Astrocyte (in vitro differentiated cells and primary cell): ENCODE measurements at regions not wholly inside any gene's neighbourhood (a gene's known extent, or its start where the extent isn't known, plus 50 kb on each side); places are given as distances from the start of the nearest gene placed in this dataset.

ENCODE experiments used
- DNase-seq: peaks from one replicate; pipeline ENCODE4 v3.0.0-alpha.2; 2010; ENCODE audit warnings: low read depth
- FAIRE-seq: peaks from 2 replicates; lab custom pipeline; 2011; peaks lifted over from hg19 to GRCh38; lab: Jason Lieb, UNC
- H2AFZ ChIP-seq: 2 replicates; pipeline ENCODE4 v1.6.0; 2012; ENCODE audit warnings: low read depth, low read length, inconsistent platforms
- H3K27ac ChIP-seq: 2 replicates; pipeline ENCODE4 v1.5.1; 2011; ENCODE audit warnings: low read depth, low read length, inconsistent platforms
- H3K27me3 ChIP-seq: 2 replicates; pipeline ENCODE4 v1.6.0; 2011; ENCODE audit warnings: low read length, inconsistent platforms; ENCODE audit not compliant: insufficient read depth
- H3K36me3 ChIP-seq: 2 replicates; pipeline ENCODE4 v1.5.1; 2011; ENCODE audit warnings: low read length, inconsistent platforms; ENCODE audit not compliant: insufficient read depth
- H3K4me1 ChIP-seq: 2 replicates; pipeline ENCODE4 v1.5.1; 2011; ENCODE audit warnings: low read length, inconsistent platforms; ENCODE audit not compliant: insufficient read depth
- H3K4me2 ChIP-seq: 2 replicates; pipeline ENCODE4 v1.6.0; 2012; ENCODE audit warnings: low read length, inconsistent platforms
- H3K4me3 ChIP-seq: 2 replicates; pipeline ENCODE4 v1.5.1; 2011; ENCODE audit warnings: low read depth, mild to moderate bottlenecking, low read length, inconsistent platforms; ENCODE audit not compliant: insufficient read depth
- H3K79me2 ChIP-seq: 2 replicates; pipeline ENCODE4 v1.6.0; 2012; ENCODE audit warnings: mild to moderate bottlenecking, low read length, inconsistent platforms; ENCODE audit not compliant: insufficient read depth
- H3K9ac ChIP-seq: 2 replicates; pipeline ENCODE4 v1.6.0; 2012; ENCODE audit warnings: mild to moderate bottlenecking, low read length, inconsistent platforms
- H3K9me3 ChIP-seq: 2 replicates; pipeline ENCODE4 v1.5.1; 2012; ENCODE audit warnings: low read depth, mild to moderate bottlenecking, low read length, inconsistent platforms; ENCODE audit not compliant: insufficient read depth
- H4K20me1 ChIP-seq: 2 replicates; pipeline ENCODE4 v1.6.0; 2012; ENCODE audit warnings: low read length, inconsistent platforms; ENCODE audit not compliant: insufficient read depth
- H3K27ac Mint-ChIP-seq: one replicate; pipeline ENCODE4 v1.8.0; 2021; ENCODE audit warnings: mild to moderate bottlenecking, mixed read lengths; ENCODE audit not compliant: unreplicated experiment
- H3K27me3 Mint-ChIP-seq: one replicate; pipeline ENCODE4 v1.8.0; 2021; ENCODE audit warnings: low read depth, mixed read lengths; ENCODE audit not compliant: unreplicated experiment
- H3K36me3 Mint-ChIP-seq: one replicate; pipeline ENCODE4 v1.8.0; 2021; ENCODE audit warnings: low read depth, mixed read lengths; ENCODE audit not compliant: unreplicated experiment
- H3K4me1 Mint-ChIP-seq: one replicate; pipeline ENCODE4 v1.8.0; 2021; ENCODE audit warnings: low read depth, mixed read lengths; ENCODE audit not compliant: unreplicated experiment
- H3K4me3 Mint-ChIP-seq: one replicate; pipeline ENCODE4 v1.8.0; 2021; ENCODE audit warnings: mild to moderate bottlenecking, moderate library complexity, mixed read lengths; ENCODE audit not compliant: unreplicated experiment
- H3K9me3 Mint-ChIP-seq: one replicate; pipeline ENCODE4 v1.8.0; 2021; ENCODE audit warnings: mild to moderate bottlenecking, mixed read lengths; ENCODE audit not compliant: unreplicated experiment
- EZH2 ChIP-seq: IDR thresholded peaks from 2 replicates; pipeline ENCODE4 v1.6.1; 2012; ENCODE audit warnings: mild to moderate bottlenecking, low read length, inconsistent platforms; ENCODE audit not compliant: insufficient read depth
- TF ChIP-seq, protein P1 (sequence below): IDR thresholded peaks from 2 replicates; pipeline ENCODE4 v1.5.1; 2011; ENCODE audit warnings: low read depth, mild to moderate bottlenecking, inconsistent platforms, low read length, moderate library complexity; ENCODE audit not compliant: insufficient read depth

DNA sequence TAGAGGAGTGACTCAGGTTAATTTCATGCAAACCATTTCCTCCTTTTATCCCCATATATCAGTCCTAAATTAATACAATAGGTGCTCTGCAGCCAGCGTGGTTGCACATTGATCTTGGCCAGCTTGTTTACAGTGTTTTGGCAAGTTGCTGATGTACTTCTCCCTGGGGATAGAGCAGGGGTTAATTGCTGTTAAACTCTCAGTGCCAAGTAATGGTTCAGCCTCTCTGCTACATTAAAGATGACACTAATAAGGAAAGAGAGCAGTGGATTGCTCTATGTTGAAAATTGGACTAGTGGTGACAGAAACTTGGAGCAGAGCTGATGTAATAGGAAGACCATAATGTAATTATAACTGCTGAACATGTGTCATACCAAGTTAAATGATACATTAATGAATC, 717.5 kb downstream of the RERGL start:
- FAIRE-seq (no peak), DNase-seq (no peak)
- Histone ChIP-seq H3K4me2 (no peak overlapping the region), H3K27me3 (no peaks in the 10 kb centered on the region), H3K79me2 (no peaks in the 10 kb centered on the region), H3K9me3 (no peaks in the 10 kb centered on the region), H3K4me1 (no peaks in the 10 kb centered on the region), H2AFZ (no peak overlapping the region), H3K36me3 (no peaks in the 10 kb centered on the region), H3K27ac (no peak overlapping the region), H3K9ac (no peak overlapping the region), H4K20me1 (no peaks in the 10 kb centered on the region), H3K4me3 (no peak overlapping the region)
- no peak for TF ChIP-seq EZH2
- TF ChIP-seq, protein P1, sequence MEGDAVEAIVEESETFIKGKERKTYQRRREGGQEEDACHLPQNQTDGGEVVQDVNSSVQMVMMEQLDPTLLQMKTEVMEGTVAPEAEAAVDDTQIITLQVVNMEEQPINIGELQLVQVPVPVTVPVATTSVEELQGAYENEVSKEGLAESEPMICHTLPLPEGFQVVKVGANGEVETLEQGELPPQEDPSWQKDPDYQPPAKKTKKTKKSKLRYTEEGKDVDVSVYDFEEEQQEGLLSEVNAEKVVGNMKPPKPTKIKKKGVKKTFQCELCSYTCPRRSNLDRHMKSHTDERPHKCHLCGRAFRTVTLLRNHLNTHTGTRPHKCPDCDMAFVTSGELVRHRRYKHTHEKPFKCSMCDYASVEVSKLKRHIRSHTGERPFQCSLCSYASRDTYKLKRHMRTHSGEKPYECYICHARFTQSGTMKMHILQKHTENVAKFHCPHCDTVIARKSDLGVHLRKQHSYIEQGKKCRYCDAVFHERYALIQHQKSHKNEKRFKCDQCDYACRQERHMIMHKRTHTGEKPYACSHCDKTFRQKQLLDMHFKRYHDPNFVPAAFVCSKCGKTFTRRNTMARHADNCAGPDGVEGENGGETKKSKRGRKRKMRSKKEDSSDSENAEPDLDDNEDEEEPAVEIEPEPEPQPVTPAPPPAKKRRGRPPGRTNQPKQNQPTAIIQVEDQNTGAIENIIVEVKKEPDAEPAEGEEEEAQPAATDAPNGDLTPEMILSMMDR = no peak
- peaks cover 10% of the 10 kb centered on the region for H3K4me1 Mint-ChIP-seq
- no peaks in the 10 kb centered on the region for H3K36me3 Mint-ChIP-seq
- H3K4me3 Mint-ChIP-seq = no peak overlapping the region
- no peaks in the 10 kb centered on the region for H3K9me3 Mint-ChIP-seq
- H3K27me3 Mint-ChIP-seq = no peaks in the 10 kb centered on the region
- no peak overlapping the region for H3K27ac Mint-ChIP-seq

DNA sequence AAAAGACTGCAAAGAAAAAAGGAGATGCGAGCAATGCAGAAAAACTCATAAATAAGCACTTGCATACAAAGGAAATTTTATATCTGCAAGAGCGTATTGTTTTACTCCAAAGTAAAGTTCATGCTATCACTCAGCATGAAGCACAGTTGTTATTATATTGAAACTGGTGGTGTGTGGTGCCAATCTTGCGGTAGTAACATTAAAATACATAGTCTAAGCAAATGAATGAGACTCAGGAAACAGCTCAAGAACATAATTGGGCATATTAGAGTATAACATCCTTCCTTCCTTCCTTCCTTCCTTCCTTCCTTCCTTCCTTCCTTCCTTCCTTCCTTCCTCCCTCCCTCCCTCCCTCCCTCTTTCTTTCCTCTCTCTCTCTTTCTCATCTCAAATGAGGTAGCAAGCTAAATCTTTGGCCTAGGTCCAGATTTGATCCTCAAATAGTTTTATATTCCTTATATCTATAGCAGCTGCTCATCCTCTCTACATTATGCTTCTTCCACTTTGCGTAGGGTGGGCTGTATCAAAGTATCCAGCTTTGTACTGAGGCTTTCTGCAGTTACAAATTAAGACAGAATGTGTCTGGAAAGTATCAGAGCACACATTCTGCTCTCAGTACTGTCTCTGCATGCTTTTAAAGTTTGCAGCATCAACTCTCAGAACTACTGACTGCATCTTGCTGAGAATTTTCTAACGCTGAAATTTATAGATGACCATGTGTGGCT, 718.3 kb downstream of the RERGL start:
- no peaks in the 10 kb centered on the region for H3K27me3 Mint-ChIP-seq
- no peak overlapping the region for H3K27ac Mint-ChIP-seq
- no peaks in the 10 kb centered on the region for H3K9me3 Mint-ChIP-seq
- H3K27me3 ChIP-seq = no peaks in the 10 kb centered on the region
- no peak for TF ChIP-seq EZH2
- TF ChIP-seq, protein P1 = no peak
- no peaks in the 10 kb centered on the region for H3K36me3 Mint-ChIP-seq
- H4K20me1 ChIP-seq = no peaks in the 10 kb centered on the region
- no peaks in the 10 kb centered on the region for H3K36me3 ChIP-seq
- H3K9ac ChIP-seq = no peak overlapping the region
- H3K4me1 ChIP-seq = no peaks in the 10 kb centered on the region
- H3K4me3 Mint-ChIP-seq = no peak overlapping the region
- no peak overlapping the region for H3K27ac ChIP-seq
- no peak for DNase-seq
- peaks cover 10% of the 10 kb centered on the region for H3K4me1 Mint-ChIP-seq
- H3K4me2 ChIP-seq = no peak overlapping the region
- H3K79me2 ChIP-seq = no peaks in the 10 kb centered on the region
- no peak overlapping the region for H3K4me3 ChIP-seq
- no peak overlapping the region for H2AFZ ChIP-seq
- no peaks in the 10 kb centered on the region for H3K9me3 ChIP-seq
- no peak for FAIRE-seq

DNA sequence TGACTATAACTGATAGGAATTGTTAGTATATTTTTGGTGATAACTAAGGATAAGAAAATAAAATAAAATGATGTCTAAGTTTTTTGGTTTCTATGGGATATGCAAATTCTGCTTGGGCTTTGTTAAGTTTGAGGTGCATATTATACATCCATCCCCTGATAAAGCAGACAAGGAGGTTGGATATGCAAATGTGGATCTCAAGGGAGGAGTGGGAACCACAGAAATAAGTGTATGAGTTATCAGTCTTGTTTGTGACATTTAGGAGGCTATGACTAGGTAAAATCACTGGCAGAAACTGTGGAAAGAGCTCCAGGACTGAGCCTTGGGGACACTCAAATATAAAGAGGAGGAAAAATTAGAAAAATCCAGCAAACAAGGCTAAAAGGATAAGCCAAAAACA, 719.4 kb downstream of the RERGL start:
- FAIRE-seq (no peak), DNase-seq (no peak)
- Mint-ChIP-seq H3K4me1 (peaks cover 10% of the 10 kb centered on the region), H3K27me3 (no peaks in the 10 kb centered on the region), H3K36me3 (no peaks in the 10 kb centered on the region), H3K4me3 (no peak overlapping the region), H3K27ac (no peak overlapping the region), H3K9me3 (no peaks in the 10 kb centered on the region)
- H3K9me3 ChIP-seq = peaks cover 4% of the 10 kb centered on the region
- H4K20me1 ChIP-seq = no peaks in the 10 kb centered on the region
- H3K36me3 ChIP-seq = no peaks in the 10 kb centered on the region
- H2AFZ ChIP-seq = no peak overlapping the region
- H3K4me3 ChIP-seq = no peak overlapping the region
- H3K4me1 ChIP-seq = no peaks in the 10 kb centered on the region
- no peaks in the 10 kb centered on the region for H3K27me3 ChIP-seq
- H3K4me2 ChIP-seq = no peak overlapping the region
- H3K79me2 ChIP-seq = no peaks in the 10 kb centered on the region
- no peak for TF ChIP-seq EZH2
- no peak overlapping the region for H3K9ac ChIP-seq
- H3K27ac ChIP-seq = no peak overlapping the region
